ENCODE measurements at regions not wholly inside any gene's neighbourhood (a gene's known extent, or its start where the extent isn't known, plus 50 kb on each side); places are given as distances from the start of the nearest gene placed in this dataset.

DNA sequence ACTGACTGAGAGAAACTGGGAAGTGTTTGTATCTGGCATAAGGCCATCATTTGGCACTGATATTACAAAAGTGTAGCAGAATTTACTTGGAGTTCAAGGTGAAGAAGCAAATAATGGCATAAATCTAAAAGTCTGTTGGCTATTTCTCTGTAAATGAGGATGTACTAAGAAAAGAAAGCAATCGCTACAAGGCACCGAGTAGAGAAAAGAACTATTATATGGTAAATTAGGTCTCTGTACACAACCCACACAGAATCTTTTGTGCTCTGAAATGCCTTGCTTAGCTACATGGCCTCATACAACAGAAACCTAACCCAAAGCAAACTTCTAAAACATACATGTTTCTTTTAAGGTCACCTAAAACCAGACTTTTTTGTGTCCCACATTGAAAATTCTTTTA is 290.1 kb upstream of the WWC1 start:
- no peak overlapping the region for H3K4me3 ChIP-seq (ENCODE audit: low read depth, low read length)
- TF ChIP-seq, protein P1, sequence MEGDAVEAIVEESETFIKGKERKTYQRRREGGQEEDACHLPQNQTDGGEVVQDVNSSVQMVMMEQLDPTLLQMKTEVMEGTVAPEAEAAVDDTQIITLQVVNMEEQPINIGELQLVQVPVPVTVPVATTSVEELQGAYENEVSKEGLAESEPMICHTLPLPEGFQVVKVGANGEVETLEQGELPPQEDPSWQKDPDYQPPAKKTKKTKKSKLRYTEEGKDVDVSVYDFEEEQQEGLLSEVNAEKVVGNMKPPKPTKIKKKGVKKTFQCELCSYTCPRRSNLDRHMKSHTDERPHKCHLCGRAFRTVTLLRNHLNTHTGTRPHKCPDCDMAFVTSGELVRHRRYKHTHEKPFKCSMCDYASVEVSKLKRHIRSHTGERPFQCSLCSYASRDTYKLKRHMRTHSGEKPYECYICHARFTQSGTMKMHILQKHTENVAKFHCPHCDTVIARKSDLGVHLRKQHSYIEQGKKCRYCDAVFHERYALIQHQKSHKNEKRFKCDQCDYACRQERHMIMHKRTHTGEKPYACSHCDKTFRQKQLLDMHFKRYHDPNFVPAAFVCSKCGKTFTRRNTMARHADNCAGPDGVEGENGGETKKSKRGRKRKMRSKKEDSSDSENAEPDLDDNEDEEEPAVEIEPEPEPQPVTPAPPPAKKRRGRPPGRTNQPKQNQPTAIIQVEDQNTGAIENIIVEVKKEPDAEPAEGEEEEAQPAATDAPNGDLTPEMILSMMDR (IDR thresholded peaks at IDR 0.05; ENCODE audit: low read depth, low read length, missing control alignments), result no peak
- no peak for DNase-seq (ENCODE audit: low read depth)

DNA sequence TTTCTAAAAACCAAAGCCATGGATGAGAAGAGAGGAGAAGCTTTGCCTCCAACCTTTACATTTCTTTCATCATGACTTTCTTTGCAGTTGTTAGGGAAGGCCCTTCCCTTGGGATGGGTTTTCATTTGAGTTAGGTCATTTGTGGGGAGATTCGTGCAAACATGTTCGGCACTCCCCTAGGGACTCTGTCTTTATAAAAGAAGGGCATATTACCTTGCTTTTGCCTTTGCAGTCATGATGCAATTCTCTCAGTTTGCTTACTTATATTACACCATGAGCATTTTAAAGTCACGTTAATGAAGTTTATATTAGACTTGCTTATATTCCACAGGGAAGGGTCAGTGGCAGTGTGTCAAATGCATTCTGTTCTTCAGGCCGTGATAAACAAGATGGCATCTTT is 289.3 kb upstream of the WWC1 start:
- H3K4me3 ChIP-seq (ENCODE audit: low read depth, low read length), result no peak overlapping the region
- no peak for DNase-seq (ENCODE audit: low read depth)

DNA sequence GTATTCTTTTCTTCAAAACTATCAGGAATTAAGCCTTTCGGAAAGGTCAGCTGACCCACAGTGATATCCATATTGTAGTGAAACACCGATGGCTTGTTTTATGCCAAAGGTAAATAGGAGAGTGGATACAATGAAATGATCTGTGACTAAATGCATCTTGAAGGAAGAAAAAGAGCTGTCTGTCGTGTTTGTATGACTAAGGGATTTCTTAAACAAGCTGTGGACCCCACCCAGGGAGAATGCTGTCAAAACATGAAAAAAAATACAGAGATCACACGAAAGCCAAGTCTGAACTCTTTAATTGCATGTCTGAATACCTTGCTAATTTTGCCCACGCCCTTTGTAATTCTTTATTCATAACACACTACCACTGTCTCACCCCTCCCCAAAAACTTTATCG is 286.4 kb upstream of the WWC1 start:
- TF ChIP-seq, protein P1 (IDR thresholded peaks at IDR 0.05; ENCODE audit: low read depth, low read length, missing control alignments), result no peak
- no peak for DNase-seq (ENCODE audit: low read depth)
- H3K4me3 ChIP-seq (ENCODE audit: low read depth, low read length), result no peak overlapping the region

More for the DNA sequence above, 289.3 kb upstream of the WWC1 start:
- TF ChIP-seq, protein P1 (IDR thresholded peaks at IDR 0.05; ENCODE audit: low read depth, low read length, missing control alignments), result no peak

DNA sequence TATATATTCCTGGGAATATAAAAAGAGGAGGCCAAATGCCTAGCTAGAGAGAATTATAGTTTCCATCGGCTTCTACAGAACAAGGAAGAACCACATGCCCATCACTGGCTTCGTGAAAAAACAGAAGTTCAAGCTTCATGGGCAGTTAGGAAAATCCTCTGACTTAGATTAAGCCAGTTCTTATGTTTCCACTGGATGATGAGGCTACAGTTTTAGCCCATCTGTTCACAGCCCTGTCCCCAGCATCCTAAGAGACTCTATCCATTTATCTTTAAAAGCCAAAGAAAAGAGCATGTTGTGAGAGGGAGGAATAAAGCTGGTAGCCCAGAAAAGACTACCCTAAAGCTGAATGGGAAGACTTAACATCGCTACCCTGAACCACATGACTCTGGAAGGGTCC is 285.5 kb upstream of the WWC1 start:
- TF ChIP-seq, protein P1 (IDR thresholded peaks at IDR 0.05; ENCODE audit: low read depth, low read length, missing control alignments), result no peak
- DNase-seq (ENCODE audit: low read depth), result no peak
- no peak overlapping the region for H3K4me3 ChIP-seq (ENCODE audit: low read depth, low read length)

DNA sequence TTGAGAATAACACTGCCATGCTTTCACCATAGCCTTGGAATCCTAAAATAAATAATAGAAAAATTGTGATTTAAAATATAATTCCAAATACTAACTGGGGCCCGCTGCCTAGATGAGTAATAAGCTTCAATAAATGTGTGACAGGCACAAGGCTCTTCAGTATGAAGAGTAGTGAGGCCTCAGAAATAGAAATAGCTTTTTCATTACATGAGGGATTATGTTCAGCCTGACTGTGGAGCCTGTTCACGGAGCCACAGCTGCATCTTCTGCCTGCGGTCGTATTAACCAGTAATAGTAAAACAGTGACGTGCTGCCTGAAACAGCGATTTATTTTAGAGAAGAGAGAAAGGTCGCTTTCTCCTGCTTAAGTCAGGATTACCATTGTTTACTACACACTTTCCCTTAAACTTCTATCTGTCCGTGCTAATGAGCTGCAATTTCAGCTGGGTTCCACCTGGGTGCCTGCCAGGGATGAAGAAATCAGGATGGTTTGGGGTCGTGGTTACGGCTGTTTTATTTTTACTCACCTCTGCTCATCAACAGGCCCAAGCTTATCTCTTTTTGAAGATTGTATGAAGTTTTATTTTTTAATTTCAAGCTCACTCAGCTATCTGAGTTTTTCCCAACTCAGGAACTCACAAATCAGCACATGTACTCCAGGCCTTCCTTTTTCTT is 284.9 kb upstream of the WWC1 start:
- H3K4me3 ChIP-seq (ENCODE audit: low read depth, low read length), result no peak overlapping the region
- DNase-seq (ENCODE audit: low read depth), result no peak
- TF ChIP-seq, protein P1 (IDR thresholded peaks at IDR 0.05; ENCODE audit: low read depth, low read length, missing control alignments), result no peak

DNA sequence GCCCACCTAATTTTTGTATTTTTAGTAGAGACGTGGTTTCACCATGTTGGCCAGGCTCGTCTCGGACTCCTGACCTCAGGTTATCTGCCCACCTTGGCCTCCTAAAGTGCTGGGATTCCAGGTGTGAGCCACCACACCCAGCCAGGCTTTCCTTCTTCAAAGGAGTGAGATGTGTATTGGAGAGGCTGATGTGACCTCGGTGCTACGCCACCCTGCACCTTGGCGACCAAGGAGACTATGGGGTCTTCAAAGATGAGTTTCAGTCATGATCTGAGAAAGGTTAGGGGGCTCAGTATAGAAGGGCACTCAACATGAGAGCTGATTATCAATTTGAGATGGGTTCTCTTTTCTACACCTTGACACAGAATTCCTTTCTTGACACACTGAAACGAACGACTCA is 284.2 kb upstream of the WWC1 start:
- no peak for DNase-seq (ENCODE audit: low read depth)
- H3K4me3 ChIP-seq (ENCODE audit: low read depth, low read length), result no peak overlapping the region
- TF ChIP-seq, protein P1 (IDR thresholded peaks at IDR 0.05; ENCODE audit: low read depth, low read length, missing control alignments), result no peak

DNA sequence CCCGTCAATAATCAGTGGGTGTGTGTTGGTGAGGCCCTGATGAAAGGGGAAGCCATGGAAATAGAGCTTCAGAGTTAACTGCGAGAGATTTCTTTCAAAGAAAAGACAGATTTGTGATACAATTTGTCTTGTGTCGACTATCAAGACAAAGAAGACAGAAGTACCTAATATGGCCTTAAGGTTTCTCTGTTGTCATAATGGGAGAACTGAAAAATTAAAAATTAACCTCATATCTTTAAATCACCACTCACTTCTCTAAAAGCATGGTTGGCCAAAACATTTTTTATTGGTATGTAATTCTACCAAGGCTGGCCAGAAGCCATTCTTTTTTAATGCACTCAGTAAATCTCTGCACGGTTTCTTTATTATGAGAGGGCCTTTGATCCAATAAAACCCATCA is 282.9 kb upstream of the WWC1 start:
- H3K4me3 ChIP-seq (ENCODE audit: low read depth, low read length), result no peak overlapping the region
- no peak for DNase-seq (ENCODE audit: low read depth)
- TF ChIP-seq, protein P1 (IDR thresholded peaks at IDR 0.05; ENCODE audit: low read depth, low read length, missing control alignments), result no peak

Measured in GM12864 (cell line).